Psoas muscle (tissue), 7 donors: ENCODE measurements at regions not wholly inside any gene's neighbourhood (a gene's known extent, or its start where the extent isn't known, plus 50 kb on each side); places are given as distances from the start of the nearest gene placed in this dataset.

ENCODE experiments used
- ATAC-seq, 4 donors: fragments of 200-7000 bp; cut with Tn5 transposase; one replicate each; pipeline ENCODE4 v1.9.1; 2020; ENCODE audit warnings: moderate library complexity in 3 of 4, mild to moderate bottlenecking in 2 of 4
- DNase-seq, 2 donors: peaks; one replicate each; pipeline ENCODE4 v3.0.0-alpha.2; 2020
- H3K27ac ChIP-seq: fragments of 200-600 bp; one replicate; pipeline ENCODE4 v1.8.0; 2022
- H3K27me3 ChIP-seq, 3 donors: fragments of 200-600 bp in 1 of 3; one replicate each; pipeline versions ENCODE4 v1.6.1 to v1.8.0; 2013 to 2022; ENCODE audit warnings: low read length in 2 of 3, mild to moderate bottlenecking in 2 of 3, moderate library complexity in 1 of 3; ENCODE audit not compliant: insufficient read depth in 3 of 3
- H3K36me3 ChIP-seq, 2 donors: fragments of 200-600 bp in 1 of 2; one replicate each; pipeline versions ENCODE4 v1.6.1 to v1.8.0; 2013 to 2022; ENCODE audit warnings: low read depth in 1 of 2, mild to moderate bottlenecking in 1 of 2, moderate library complexity in 1 of 2; ENCODE audit not compliant: insufficient read depth in 1 of 2
- H3K4me1 ChIP-seq: fragments of 200-600 bp; one replicate; pipeline ENCODE4 v1.8.0; 2022
- H3K4me3 ChIP-seq: fragments of 200-600 bp; one replicate; pipeline ENCODE4 v1.8.0; 2022; ENCODE audit warnings: mild to moderate bottlenecking
- H3K9me3 ChIP-seq: fragments of 200-600 bp; one replicate; pipeline ENCODE4 v1.8.0; 2022
- CTCF ChIP-seq: fragments of 200-600 bp; IDR thresholded peaks from one replicate; pipeline ENCODE4 v1.8.0; 2022; ENCODE audit warnings: antibody characterized with exemption
- WGBS, 3 donors: extraction: QIAGEN DNeasy Blood & Tissue Kit; methylation state at CpG; one replicate each; pipeline versions ENCODE4 v1.1.6 to v1.1.7; 2013; 5-methylcytosine and 5-hydroxymethylcytosine counted together
- intact Hi-C, 2 donors: fragments of 100-400 bp; cut with DNase I; formaldehyde crosslinking; loops; one replicate each; pipeline versions ENCODE4 v1.11.0 to v1.14.2; 2022
- donor health status: healthy with polysubstance abuse.
- donor health status: DM: no; HTN: no; CAD: no; lungs with moderate emphysema.
- donor health status: Bipolar disorder and iron deficiency.
- donor health status: healthy.
- donor health status: DM: yes; HTN: yes; CAD: no.
- donor health status: DM: no; HTN: no; CAD: no.
- donor health status: DM: yes; HTN: yes; CAD: no.

DNA sequence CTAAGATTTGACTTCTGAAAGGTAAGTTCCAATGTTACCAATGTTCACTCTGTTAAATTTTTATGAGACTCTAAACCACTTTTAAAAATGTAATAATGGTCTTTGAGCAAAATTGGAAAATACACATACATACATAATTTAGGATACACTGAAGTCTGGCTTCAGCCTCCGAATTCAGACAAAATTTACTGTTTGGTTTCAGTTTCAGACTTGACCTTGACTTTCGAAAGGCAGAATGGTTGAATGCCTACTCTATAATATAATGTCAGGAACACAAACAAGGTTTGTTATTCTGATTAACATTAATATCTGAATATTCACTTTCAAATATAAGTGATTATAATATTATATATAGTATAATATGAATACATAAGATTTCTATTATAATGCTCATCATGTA, 74.1 kb upstream of the KRAS start:
- Histone ChIP-seq H3K27ac (no peak overlapping the region), H3K27me3 (no peaks in the 10 kb centered on the region), H3K36me3 (no peaks in the 10 kb centered on the region), H3K4me3 (no peak overlapping the region), H3K4me1 (no peaks in the 10 kb centered on the region), H3K9me3 (no peaks in the 10 kb centered on the region)
- 40 to 64% (median 60%) methylated on average over 2 of the region's 2 CpGs for WGBS, 3 donors
- no peak for TF ChIP-seq CTCF
- intact Hi-C loops, result no loop called here
- no peak for ATAC-seq
- DNase-seq, result no peak

- 47 to 67% (median 55%) methylated on average over 2 of the region's 2 CpGs for WGBS, 3 donors
- ATAC-seq, result no peak
These were observed 72.9 kb upstream of the KRAS start for GRCh38 chr12:25323581-25323982.

DNA sequence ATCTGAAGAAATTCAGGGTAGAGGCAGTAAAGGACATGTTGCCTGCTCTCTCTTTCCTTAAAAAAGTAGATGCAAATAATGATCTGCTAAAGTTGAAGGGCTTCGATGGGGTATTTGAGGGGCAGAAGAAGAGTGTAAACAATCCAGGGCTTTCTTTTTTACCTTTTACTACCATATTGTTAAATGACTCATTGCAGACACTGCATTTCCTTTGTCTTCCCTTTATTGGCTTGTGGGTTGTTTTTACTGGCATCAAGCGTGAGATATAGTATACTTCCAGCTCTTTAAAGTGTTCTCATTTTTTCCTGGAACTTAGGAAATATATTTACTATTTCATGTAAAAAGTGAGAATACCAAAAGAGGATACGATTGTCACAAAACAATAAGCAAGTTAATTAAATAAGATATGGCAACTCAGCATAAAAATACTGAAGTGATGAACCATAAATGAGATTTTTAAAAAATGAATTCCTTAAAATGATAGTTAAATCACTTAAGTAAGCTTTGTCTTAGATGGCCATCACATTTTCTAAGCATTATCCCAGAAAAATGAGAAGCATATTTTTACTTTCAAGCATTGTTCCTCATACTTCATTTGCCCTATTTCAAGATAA, 72.3 kb upstream of the KRAS start:
- intact Hi-C loops, result no loop called here
- no peaks in the 10 kb centered on the region for H3K4me1 ChIP-seq
- no peak for TF ChIP-seq CTCF
- no peaks in the 10 kb centered on the region for H3K27me3 ChIP-seq
- H3K36me3 ChIP-seq, result no peaks in the 10 kb centered on the region
- H3K9me3 ChIP-seq, result no peaks in the 10 kb centered on the region
- ATAC-seq (no peak), DNase-seq (no peak)
- no peak overlapping the region for H3K27ac ChIP-seq
- 40 to 46% (median 44%) methylated on average over 3 of the region's 3 CpGs for WGBS, 3 donors
- H3K4me3 ChIP-seq, result no peak overlapping the region

More at GRCh38 chr12:25323581-25323982, 72.9 kb upstream of the KRAS start:
- Histone ChIP-seq H3K4me1 (no peaks in the 10 kb centered on the region), H3K27ac (no peak overlapping the region), H3K27me3 (no peaks in the 10 kb centered on the region), H3K4me3 (no peak overlapping the region), H3K36me3 (no peaks in the 10 kb centered on the region), H3K9me3 (no peaks in the 10 kb centered on the region)
- intact Hi-C loops, result no loop called here
- TF ChIP-seq CTCF, result no peak
- DNase-seq, result no peak

GRCh38 chr12:25322351-25322750, 71.6 kb upstream of the KRAS start:
- Histone ChIP-seq H3K9me3 (no peaks in the 10 kb centered on the region), H3K36me3 (no peaks in the 10 kb centered on the region), H3K4me1 (no peaks in the 10 kb centered on the region), H3K27me3 (no peaks in the 10 kb centered on the region), H3K27ac (no peak overlapping the region), H3K4me3 (no peak overlapping the region)
- ATAC-seq (no peak), DNase-seq (no peak)
- TF ChIP-seq CTCF, result no peak
- 39 to 46% (median 46%) methylated on average over 1 of the region's 1 CpG for WGBS, 3 donors
- intact Hi-C loops, result no loop called here

DNA sequence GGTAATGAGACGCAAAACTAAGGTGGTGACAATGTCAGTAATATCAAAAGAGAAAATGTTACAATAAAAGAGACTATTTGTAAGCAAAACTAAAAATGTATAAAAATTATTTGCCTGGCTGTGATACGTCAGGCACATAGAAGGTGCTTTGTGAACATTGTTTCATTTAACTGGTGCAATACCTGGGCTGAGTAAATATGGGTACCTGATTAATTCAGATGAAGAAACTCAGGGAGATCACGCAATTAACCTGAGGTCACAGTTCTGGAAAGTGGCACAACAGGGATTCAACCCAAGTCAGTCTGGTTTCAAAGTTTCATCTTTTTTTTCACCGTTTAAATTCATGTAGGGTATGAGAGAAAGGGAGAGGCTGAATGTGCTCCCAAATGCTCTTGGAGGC, 71.0 kb upstream of the KRAS start:
- Histone ChIP-seq H3K4me1 (no peaks in the 10 kb centered on the region), H3K4me3 (no peak overlapping the region), H3K27me3 (no peaks in the 10 kb centered on the region), H3K36me3 (no peaks in the 10 kb centered on the region), H3K9me3 (no peaks in the 10 kb centered on the region), H3K27ac (no peak overlapping the region)
- ATAC-seq (no peak), DNase-seq (no peak)
- no peak for TF ChIP-seq CTCF
- WGBS, 3 donors, result 89 to 93% (median 90%) methylated on average over 4 of the region's 4 CpGs
- intact Hi-C loops, result no loop called here
